Stimulated activated CD4-positive, alpha-beta T cell treated with anti-CD3 and anti-CD28 coated beads, TNF-alpha, amount 100 ng/mL, for 48 hours (primary cell): ENCODE measurements at regions not wholly inside any gene's neighbourhood (a gene's known extent, or its start where the extent isn't known, plus 50 kb on each side); places are given as distances from the start of the nearest gene placed in this dataset.
A peak's percentile ranks its signal among the peaks of the same experiment; 100 is the strongest.

ENCODE experiments used
- DNase-seq, 3 donors: peaks; one replicate each; pipeline ENCODE4 v3.0.0-alpha.2; 2020; ENCODE audit warnings: low read depth in 3 of 3

- no peak for DNase-seq
Measured at GRCh38 chr6:143594647-143595046, 83.1 kb upstream of the PHACTR2 start.

GRCh38 chr6:143592335-143592734 lies 80.8 kb upstream of the FUCA2 start:
- no peak for DNase-seq

- DNase-seq, result no peak
Measured at GRCh38 chr6:143591441-143591840, 79.9 kb upstream of the FUCA2 start.

GRCh38 chr6:143589162-143589561 lies 77.6 kb upstream of the FUCA2 start:
- DNase-seq, result no peak

GRCh38 chr6:143586557-143586956 lies 75.0 kb upstream of the FUCA2 start:
- DNase-seq, result no peak

- no peak for DNase-seq
Measured at GRCh38 chr6:143585716-143586115, 74.2 kb upstream of the FUCA2 start.

GRCh38 chr6:143585241-143585640 lies 73.7 kb upstream of the FUCA2 start:
- no peak for DNase-seq

GRCh38 chr6:143583542-143584327 lies 72.2 kb upstream of the FUCA2 start:
- DNase-seq, result no peak

- DNase-seq, result no peak
Measured at GRCh38 chr6:143581835-143582480, 70.4 kb upstream of the FUCA2 start.

- no peak for DNase-seq
Measured at GRCh38 chr6:143579703-143580102, 68.2 kb upstream of the FUCA2 start.

GRCh38 chr6:143578054-143578453 lies 66.5 kb upstream of the FUCA2 start:
- no peak for DNase-seq

GRCh38 chr6:143575901-143576426 lies 64.4 kb upstream of the FUCA2 start:
- no peak for DNase-seq

GRCh38 chr6:143575440-143575839 lies 63.9 kb upstream of the FUCA2 start:
- peak in 2 of 3 donors; percentile 15 to 24 for DNase-seq

- no peak for DNase-seq
Measured at GRCh38 chr6:143570147-143570853, 58.8 kb upstream of the FUCA2 start.

- DNase-seq, result no peak
Measured at GRCh38 chr6:143569040-143569439, 57.5 kb upstream of the FUCA2 start.

GRCh38 chr6:143564484-143565017 lies 53.0 kb upstream of the FUCA2 start:
- DNase-seq, result no peak

- no peak for DNase-seq
Measured at GRCh38 chr6:143562143-143562542, 50.6 kb upstream of the FUCA2 start.
